Thymus (tissue), 11 donors: ENCODE measurements at regions not wholly inside any gene's neighbourhood (a gene's known extent, or its start where the extent isn't known, plus 50 kb on each side); places are given as distances from the start of the nearest gene placed in this dataset.
"Not testable (repeated sequence)": the region's sequence is repeated elsewhere in the genome, so short reads cannot be mapped to it uniquely, and the experiment has no call there.

Source experiments
- DNase-seq, 9 donors: peaks; one replicate each; pipeline ENCODE4 v3.0.0-alpha.2; 2013; ENCODE audit warnings: low spot score in 9 of 9, low read depth in 6 of 9, missing footprints in 1 of 9
- H3K27ac ChIP-seq, 2 donors: one replicate each; pipeline ENCODE4 v1.5.1; 2013; ENCODE audit warnings: control low read depth in 1 of 2, low read depth in 1 of 2, low read length in 1 of 2, mild to moderate bottlenecking in 1 of 2, moderate library complexity in 1 of 2
- H3K27me3 ChIP-seq, 2 donors: one replicate each; pipeline ENCODE4 v1.5.1; 2013; ENCODE audit warnings: low read length in 1 of 2; ENCODE audit not compliant: control insufficient read depth in 2 of 2, insufficient read depth in 1 of 2
- H3K36me3 ChIP-seq, 2 donors: one replicate each; pipeline ENCODE4 v1.5.1; 2013; ENCODE audit warnings: low read length in 1 of 2, mild to moderate bottlenecking in 1 of 2, moderate library complexity in 1 of 2; ENCODE audit not compliant: control insufficient read depth in 2 of 2, insufficient read depth in 2 of 2
- H3K4me1 ChIP-seq, 2 donors: one replicate each; pipeline ENCODE4 v1.5.1; 2013; ENCODE audit warnings: low read length in 2 of 2; ENCODE audit not compliant: control insufficient read depth in 2 of 2, insufficient read depth in 2 of 2
- H3K4me3 ChIP-seq, 2 donors: one replicate each; pipeline ENCODE4 v1.5.1; 2013; ENCODE audit warnings: low read length in 2 of 2, control low read depth in 1 of 2, mild to moderate bottlenecking in 1 of 2
- H3K9me3 ChIP-seq, 2 donors: one replicate each; pipeline ENCODE4 v1.5.1; 2013; ENCODE audit warnings: low read length in 1 of 2, mild to moderate bottlenecking in 1 of 2; ENCODE audit not compliant: control insufficient read depth in 2 of 2, insufficient read depth in 1 of 2
- WGBS: extraction: QIAGEN DNeasy Blood & Tissue Kit; methylation state at CpG from one replicate; pipeline ENCODE4 v1.1.7; 2013; 5-methylcytosine and 5-hydroxymethylcytosine counted together
- donor health status: healthy.

DNA sequence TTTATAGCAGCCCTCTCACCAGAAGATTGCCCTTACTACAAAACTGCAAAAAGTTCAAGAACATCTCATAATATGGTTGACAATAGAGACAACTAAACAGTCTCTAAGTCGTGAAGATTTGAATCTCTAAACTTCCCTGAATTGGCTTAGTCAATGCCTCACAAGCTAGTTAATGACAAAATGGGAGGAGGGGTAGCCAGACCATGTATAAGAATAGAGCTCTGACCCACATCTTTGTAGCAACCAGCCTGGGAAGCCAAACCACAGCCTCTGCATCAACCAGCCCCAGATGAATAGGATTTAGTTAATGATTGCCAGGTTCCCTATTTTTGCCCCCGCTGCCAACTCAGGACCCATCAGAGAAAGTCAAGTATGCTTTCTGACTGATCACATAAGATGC is 1265.9 kb upstream of the PCDH10 start:
- not testable (repeated sequence) for H3K9me3 ChIP-seq, DNase-seq, H3K4me3 ChIP-seq, H3K27ac ChIP-seq, H3K36me3 ChIP-seq, H3K27me3 ChIP-seq, H3K4me1 ChIP-seq
- WGBS, result 67% methylated on average over 2 of the region's 2 CpGs

DNA sequence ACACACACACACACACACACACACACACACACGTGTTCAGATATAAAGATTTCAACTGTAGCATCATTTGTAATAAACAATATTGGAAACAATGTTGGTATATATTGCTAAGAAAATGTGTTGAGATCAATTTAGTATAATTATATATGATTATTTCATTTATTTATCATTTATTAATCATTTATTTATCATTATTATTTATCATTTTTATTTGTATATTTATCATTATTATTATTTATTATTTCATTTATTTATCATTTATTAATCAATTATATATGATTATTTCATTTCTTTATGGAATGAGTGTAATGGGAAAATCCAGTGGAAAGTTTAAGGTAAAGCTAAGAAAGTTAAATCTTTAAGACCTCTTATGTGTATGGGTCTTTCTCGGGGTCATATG is 1223.4 kb upstream of the PCDH10 start:
- H3K36me3 ChIP-seq, H3K27ac ChIP-seq, DNase-seq, H3K4me3 ChIP-seq, H3K27me3 ChIP-seq, H3K4me1 ChIP-seq, H3K9me3 ChIP-seq: not testable (repeated sequence)
- WGBS, result 95% methylated on average over 2 of the region's 2 CpGs

DNA sequence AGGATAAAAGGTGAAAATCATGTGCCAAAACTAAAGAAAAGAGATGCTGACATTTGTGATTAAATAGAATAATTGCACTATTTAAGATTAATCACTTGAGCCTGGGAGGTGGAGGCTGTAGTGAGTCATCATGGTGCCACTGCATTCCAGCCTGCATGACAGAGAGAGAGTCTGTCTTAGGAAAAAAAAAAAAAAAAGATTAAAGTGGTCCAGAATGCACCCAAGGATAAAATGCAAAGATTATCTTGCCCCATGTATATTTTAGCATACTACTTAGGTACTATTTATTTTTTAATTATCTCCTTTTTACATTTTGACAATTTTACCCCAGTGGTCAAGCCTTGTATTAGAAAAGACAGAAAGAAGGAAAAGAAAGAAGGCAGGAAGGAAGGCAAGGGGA is 1181.4 kb upstream of the PCDH10 start:
- not testable (repeated sequence) for DNase-seq, H3K9me3 ChIP-seq, H3K4me1 ChIP-seq, H3K27me3 ChIP-seq, H3K4me3 ChIP-seq, H3K27ac ChIP-seq, H3K36me3 ChIP-seq

DNA sequence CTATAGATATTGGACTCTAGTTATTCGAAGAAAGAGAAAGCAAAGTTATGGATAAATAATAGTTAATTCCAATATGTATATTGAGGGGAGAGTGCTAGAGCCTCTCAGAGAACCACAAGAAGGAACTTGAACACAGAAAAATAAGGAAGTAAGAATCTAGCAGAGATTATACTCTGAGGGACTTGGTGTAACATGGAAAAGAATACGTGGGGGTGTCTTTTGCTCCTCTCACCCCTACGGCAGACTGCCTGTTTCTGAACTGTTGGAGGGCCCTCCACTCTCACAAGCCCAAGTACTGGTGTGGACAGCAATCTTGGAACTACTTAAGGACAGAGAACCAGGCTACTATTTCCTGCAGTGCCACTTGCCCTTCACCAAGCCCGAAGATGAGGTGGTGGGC is 1174.4 kb upstream of the PCDH10 start:
- H3K9me3 ChIP-seq, result peaks cover 6 to 38% of the 10 kb centered on the region in 2 donors
- peak overlapping the region in 1 of 2 donors; percentile 44 for H3K4me3 ChIP-seq
- 63% methylated on average over 4 of the region's 4 CpGs for WGBS
- H3K36me3 ChIP-seq, result no peaks in the 10 kb centered on the region
- H3K27ac ChIP-seq, result no peak overlapping the region
- no peaks in the 10 kb centered on the region for H3K27me3 ChIP-seq
- peak in 1 of 9 donors; percentile 12 for DNase-seq
- no peaks in the 10 kb centered on the region for H3K4me1 ChIP-seq

DNA sequence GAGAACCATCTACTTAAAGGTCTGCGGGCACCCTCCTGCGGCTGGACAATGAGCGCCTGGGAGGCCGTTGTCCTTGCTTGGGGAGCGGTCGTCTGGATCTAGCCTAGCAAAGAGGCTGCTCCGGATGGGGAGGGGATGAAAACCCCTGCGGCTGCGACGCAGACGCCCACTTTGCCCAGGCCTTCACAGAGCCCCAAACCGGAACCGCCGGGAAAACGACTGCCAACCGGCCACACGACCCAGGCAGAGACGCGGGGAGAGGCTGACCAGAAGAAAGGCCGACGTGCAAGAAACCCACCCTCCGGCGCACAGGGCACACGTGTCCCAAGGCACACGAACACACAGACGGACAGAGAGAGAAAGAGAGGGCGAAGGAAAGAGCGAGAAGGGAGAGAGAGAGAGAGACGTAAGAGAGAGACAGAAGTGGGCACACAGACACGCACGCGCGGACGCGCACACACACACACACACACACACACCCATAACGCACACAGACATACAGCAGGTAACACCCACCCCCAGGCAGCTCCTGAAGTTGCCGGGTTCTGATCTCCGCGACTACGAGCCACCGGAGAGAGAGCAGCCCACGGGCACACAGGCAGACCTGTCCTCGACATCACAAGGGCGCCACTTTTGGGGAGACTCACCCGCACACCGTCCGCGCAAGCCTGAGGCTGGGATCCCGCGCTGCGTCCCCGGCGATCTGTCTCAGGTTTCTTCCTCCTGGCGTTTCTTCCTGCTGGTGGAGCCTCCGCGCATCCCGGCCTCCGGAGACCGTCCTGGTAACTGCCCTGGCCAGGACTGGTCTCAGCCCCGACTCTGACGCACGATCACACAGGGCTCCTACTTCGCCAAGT is 1173.6 kb upstream of the PCDH10 start:
- H3K9me3 ChIP-seq, result peaks cover 6 to 38% of the 10 kb centered on the region in 2 donors
- H3K27me3 ChIP-seq, H3K36me3 ChIP-seq, H3K27ac ChIP-seq, H3K4me1 ChIP-seq: not testable (repeated sequence)
- 91% methylated on average over 63 of the region's 63 CpGs for WGBS
- peak overlapping the region in 1 of 2 donors; percentile 44 for H3K4me3 ChIP-seq
- DNase-seq, result peak in 1 of 9 donors; percentile 8

DNA sequence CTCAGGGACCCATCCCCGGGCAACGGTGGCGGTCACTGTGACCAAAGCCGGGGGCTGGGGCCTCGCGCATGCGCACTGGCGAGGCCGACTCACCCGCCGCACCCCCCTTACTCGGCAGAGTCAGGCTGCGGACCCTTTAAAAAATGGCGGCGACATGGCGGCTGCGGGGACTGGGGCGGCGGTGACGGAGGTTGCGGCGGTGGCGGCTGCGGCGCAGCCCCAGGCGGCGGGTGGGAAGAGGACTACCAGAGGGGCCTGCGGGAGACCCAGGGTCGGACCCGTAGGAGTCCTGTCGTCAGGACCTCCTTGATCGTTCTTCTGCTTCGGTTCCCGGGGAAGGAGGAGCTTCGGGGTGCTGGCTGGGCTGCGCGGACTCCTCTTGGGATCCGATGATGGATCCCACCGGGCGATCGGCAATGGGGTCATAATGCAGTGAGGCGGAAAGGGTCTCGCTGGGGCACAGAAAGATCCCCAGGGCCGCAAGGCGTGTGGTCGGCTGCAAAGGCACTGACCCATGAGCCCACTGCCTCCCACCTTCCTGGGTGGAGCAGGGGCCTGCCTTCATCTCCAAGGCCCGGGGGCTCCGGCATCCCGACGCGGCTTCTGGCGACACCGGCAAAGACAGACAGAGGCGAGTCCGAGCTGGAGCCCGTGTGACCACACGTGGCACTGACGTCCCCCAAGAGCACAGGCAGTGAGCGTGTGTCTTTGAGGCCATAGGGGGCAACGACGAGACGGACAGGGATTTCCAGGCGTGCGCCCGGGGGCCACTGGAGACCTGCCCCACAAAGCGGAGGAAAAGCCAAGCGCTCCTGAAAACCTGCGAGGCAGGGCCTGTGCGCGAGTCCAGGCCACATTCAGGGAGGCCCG is 1172.7 kb upstream of the PCDH10 start:
- DNase-seq, result not testable (repeated sequence)
- WGBS, result 93% methylated on average over 71 of the region's 71 CpGs

DNA sequence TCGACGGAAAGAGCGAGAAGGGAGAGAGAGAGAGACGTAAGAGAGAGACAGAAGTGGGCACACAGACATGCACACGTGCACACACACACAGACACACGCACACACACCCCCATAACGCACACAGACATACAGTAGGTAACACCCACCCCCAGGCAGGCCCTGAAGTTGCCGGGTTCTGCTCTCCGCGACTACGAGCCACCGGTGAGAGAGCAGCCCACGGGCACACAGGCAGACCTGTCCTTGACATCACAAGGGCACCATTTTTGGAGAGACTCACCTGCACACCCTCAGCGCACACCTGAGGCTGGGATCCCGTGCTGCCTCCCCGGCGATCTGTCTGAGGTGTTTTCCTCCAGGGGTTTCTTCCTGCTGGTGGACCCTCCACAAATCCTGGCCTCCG is 1171.0 kb upstream of the PCDH10 start:
- no peak for DNase-seq
- no peaks in the 10 kb centered on the region for H3K4me1 ChIP-seq
- H3K27ac ChIP-seq, result no peak overlapping the region
- no peak overlapping the region for H3K4me3 ChIP-seq
- no peaks in the 10 kb centered on the region for H3K36me3 ChIP-seq
- peaks cover 6 to 38% of the 10 kb centered on the region in 2 donors for H3K9me3 ChIP-seq
- WGBS, result 98% methylated on average over 18 of the region's 18 CpGs
- no peaks in the 10 kb centered on the region for H3K27me3 ChIP-seq

More for the DNA sequence above, 1172.7 kb upstream of the PCDH10 start:
- H3K4me1 ChIP-seq, H3K27me3 ChIP-seq, H3K27ac ChIP-seq, H3K36me3 ChIP-seq: not testable (repeated sequence)
- H3K9me3 ChIP-seq, result peaks cover 6 to 38% of the 10 kb centered on the region in 2 donors
- H3K4me3 ChIP-seq, result peak overlapping the region in 1 of 2 donors; percentile 44

DNA sequence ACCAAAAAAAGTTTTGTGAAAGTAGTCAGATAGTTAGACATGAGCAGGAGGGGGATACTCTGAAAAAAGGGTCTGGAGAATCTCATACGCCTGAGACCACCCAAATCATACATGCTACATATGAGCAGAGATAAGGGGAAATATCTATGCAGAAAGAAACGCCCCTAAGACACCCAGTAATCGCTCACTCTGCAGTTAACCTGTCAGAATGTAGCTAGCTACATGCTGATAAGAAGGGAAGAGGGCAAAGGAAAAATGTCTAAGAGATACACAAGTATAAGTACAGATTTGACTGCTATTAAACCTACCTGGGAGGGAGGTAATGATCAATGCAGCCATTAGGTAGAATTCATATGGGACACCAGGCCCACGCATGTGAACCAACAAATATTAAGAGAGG is 1159.5 kb upstream of the PCDH10 start:
- 91% methylated on average over 4 of the region's 4 CpGs for WGBS
- Histone ChIP-seq H3K4me3 (no peak overlapping the region), H3K27ac (no peak overlapping the region), H3K36me3 (no peaks in the 10 kb centered on the region), H3K27me3 (no peaks in the 10 kb centered on the region), H3K9me3 (no peaks in the 10 kb centered on the region), H3K4me1 (no peaks in the 10 kb centered on the region)
- no peak for DNase-seq

DNA sequence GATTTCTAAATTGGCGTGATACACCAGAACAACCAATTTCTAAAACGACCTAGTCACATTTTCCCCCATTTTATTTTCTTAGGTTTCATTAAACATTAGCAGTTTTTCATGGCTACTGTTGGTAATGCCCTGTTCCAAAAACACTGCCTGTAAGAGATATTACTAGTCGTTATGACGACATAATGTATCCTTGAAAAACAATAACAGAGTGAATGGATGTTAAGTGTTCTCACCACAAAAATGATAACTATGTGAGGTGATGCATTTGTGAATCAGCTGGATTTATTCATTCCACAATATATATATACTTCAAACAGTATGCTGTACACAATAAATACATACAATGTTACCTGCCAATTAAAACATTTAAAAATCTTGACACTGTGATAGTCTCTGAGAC is 1147.6 kb upstream of the PCDH10 start:
- Histone ChIP-seq H3K4me3 (no peak overlapping the region), H3K36me3 (no peaks in the 10 kb centered on the region)
- DNase-seq, result no peak

More for the DNA sequence above, 1147.6 kb upstream of the PCDH10 start:
- no peak overlapping the region for H3K27ac ChIP-seq
- no peaks in the 10 kb centered on the region for H3K4me1 ChIP-seq
- H3K27me3 ChIP-seq, result no peaks in the 10 kb centered on the region
- H3K9me3 ChIP-seq, result no peaks in the 10 kb centered on the region
- 95% methylated on average over 4 of the region's 4 CpGs for WGBS
